Liver (tissue), 7 donors: ENCODE measurements at regions not wholly inside any gene's neighbourhood (a gene's known extent, or its start where the extent isn't known, plus 50 kb on each side); places are given as distances from the start of the nearest gene placed in this dataset.

Experiments
- DNase-seq: peaks from one replicate; pipeline ENCODE4 v3.0.0-alpha.2; 2017; ENCODE audit warnings: low spot score
- H3K27ac ChIP-seq, 2 donors: one replicate each; pipeline ENCODE4 v1.7.0; 2013; ENCODE audit warnings: inconsistent platforms in 2 of 2, low read length in 2 of 2, control low read depth in 1 of 2, low read depth in 1 of 2, mild to moderate bottlenecking in 1 of 2
- H3K27me3 ChIP-seq, 4 donors: one replicate each; pipeline versions ENCODE4 v1.6.1 to v1.7.0; 2013; ENCODE audit warnings: low read length in 3 of 4, inconsistent platforms in 1 of 4, mild to moderate bottlenecking in 1 of 4, moderate library complexity in 1 of 4; ENCODE audit not compliant: control insufficient read depth in 4 of 4, insufficient read depth in 4 of 4
- H3K36me3 ChIP-seq, 4 donors: one replicate each; pipeline versions ENCODE4 v1.6.1 to v1.7.0; 2013; ENCODE audit warnings: low read length in 3 of 4, mild to moderate bottlenecking in 3 of 4, low read depth in 1 of 4, moderate library complexity in 1 of 4; ENCODE audit not compliant: control insufficient read depth in 4 of 4, insufficient read depth in 3 of 4
- H3K4me1 ChIP-seq, 4 donors: one replicate each; pipeline versions ENCODE4 v1.6.1 to v1.7.0; 2013; ENCODE audit warnings: low read length in 3 of 4, mild to moderate bottlenecking in 3 of 4, moderate library complexity in 1 of 4; ENCODE audit not compliant: control insufficient read depth in 4 of 4, insufficient read depth in 4 of 4
- H3K4me3 ChIP-seq, 3 donors: one replicate each; pipeline versions ENCODE4 v1.6.1 to v1.7.0; 2013; ENCODE audit warnings: low read length in 3 of 3, control low read depth in 1 of 3, low read depth in 1 of 3, mild to moderate bottlenecking in 1 of 3
- H3K9ac ChIP-seq, 2 donors: one replicate each; pipeline ENCODE4 v1.7.0; 2013; ENCODE audit warnings: low read length in 2 of 2, mild to moderate bottlenecking in 2 of 2, moderate library complexity in 2 of 2, control low read depth in 1 of 2, low read depth in 1 of 2
- H3K9me3 ChIP-seq, 4 donors: one replicate each; pipeline versions ENCODE4 v1.6.1 to v1.7.0; 2013; ENCODE audit warnings: low read length in 3 of 4; ENCODE audit not compliant: control insufficient read depth in 4 of 4
- EGR1 ChIP-seq, 2 donors: IDR thresholded peaks; 2 replicates each; pipeline ENCODE4 v1.6.1; 2016 to 2018; ENCODE audit warnings: antibody characterized with exemption in 2 of 2, low read depth in 2 of 2
- FOXA1 ChIP-seq: IDR thresholded peaks from 2 replicates; pipeline ENCODE4 v1.6.1; 2016; ENCODE audit warnings: antibody characterized with exemption
- FOXA2 ChIP-seq: IDR thresholded peaks from 2 replicates; pipeline ENCODE4 v1.6.1; 2016; ENCODE audit warnings: antibody characterized with exemption
- GABPA ChIP-seq, 2 donors: IDR thresholded peaks in 1 of 2; conservative IDR thresholded peaks in 1 of 2; 2 replicates each; pipeline ENCODE4 v1.6.1; 2016; ENCODE audit warnings: antibody characterized with exemption in 2 of 2, mild to moderate bottlenecking in 1 of 2, moderate library complexity in 1 of 2
- HNF4A ChIP-seq, 2 donors: conservative IDR thresholded peaks; 2 replicates each; pipeline ENCODE4 v1.6.1; 2016; ENCODE audit warnings: antibody characterized with exemption in 2 of 2, mild to moderate bottlenecking in 2 of 2
- HNF4G ChIP-seq: IDR thresholded peaks from 2 replicates; pipeline ENCODE4 v1.6.1; 2016; ENCODE audit warnings: antibody characterized with exemption
- JUND ChIP-seq, 2 donors: IDR thresholded peaks; 2 replicates each; pipeline ENCODE4 v1.6.1; 2016; ENCODE audit warnings: antibody characterized with exemption in 2 of 2
- NR2F2 ChIP-seq: IDR thresholded peaks from 2 replicates; pipeline ENCODE4 v1.6.1; 2016; ENCODE audit warnings: antibody characterized with exemption
- RXRA ChIP-seq, 2 donors: IDR thresholded peaks; 2 replicates each; pipeline ENCODE4 v1.6.1; 2017 to 2018; ENCODE audit warnings: antibody characterized with exemption in 2 of 2, mild to moderate bottlenecking in 1 of 2
- SP1 ChIP-seq: IDR thresholded peaks from 2 replicates; pipeline ENCODE4 v1.6.1; 2018; ENCODE audit warnings: antibody characterized with exemption, mild to moderate bottlenecking
- TAF1 ChIP-seq: conservative IDR thresholded peaks from 2 replicates; pipeline ENCODE4 v1.6.1; 2016; ENCODE audit warnings: antibody characterized with exemption, mild to moderate bottlenecking
- TF ChIP-seq, protein P1 (sequence below): IDR thresholded peaks from 2 replicates; pipeline ENCODE4 v1.6.1; 2016; ENCODE audit warnings: antibody characterized with exemption
- TF ChIP-seq, protein P2 (sequence below): IDR thresholded peaks from 2 replicates; pipeline ENCODE4 v1.6.1; 2016; ENCODE audit warnings: antibody characterized with exemption, mild to moderate bottlenecking
- TF ChIP-seq, protein P3 (sequence below): IDR thresholded peaks from 2 replicates; pipeline ENCODE4 v1.6.1; 2016; ENCODE audit warnings: antibody characterized with exemption
- TF ChIP-seq, protein P4 (sequence below): fragments of 150-350 bp; IDR thresholded peaks from 2 replicates; pipeline ENCODE4 v1.5.1; 2017; ENCODE audit warnings: improper control_type of control experiment, low read depth, low read length; ENCODE audit not compliant: missing input control
- TF ChIP-seq, protein P5 (sequence below): IDR thresholded peaks from 2 replicates; pipeline ENCODE4 v1.6.1; 2016; ENCODE audit warnings: antibody characterized with exemption
- donor health status: healthy.
- donor health status: healthy.
- donor health status: healthy.
- donor health status: healthy.

DNA sequence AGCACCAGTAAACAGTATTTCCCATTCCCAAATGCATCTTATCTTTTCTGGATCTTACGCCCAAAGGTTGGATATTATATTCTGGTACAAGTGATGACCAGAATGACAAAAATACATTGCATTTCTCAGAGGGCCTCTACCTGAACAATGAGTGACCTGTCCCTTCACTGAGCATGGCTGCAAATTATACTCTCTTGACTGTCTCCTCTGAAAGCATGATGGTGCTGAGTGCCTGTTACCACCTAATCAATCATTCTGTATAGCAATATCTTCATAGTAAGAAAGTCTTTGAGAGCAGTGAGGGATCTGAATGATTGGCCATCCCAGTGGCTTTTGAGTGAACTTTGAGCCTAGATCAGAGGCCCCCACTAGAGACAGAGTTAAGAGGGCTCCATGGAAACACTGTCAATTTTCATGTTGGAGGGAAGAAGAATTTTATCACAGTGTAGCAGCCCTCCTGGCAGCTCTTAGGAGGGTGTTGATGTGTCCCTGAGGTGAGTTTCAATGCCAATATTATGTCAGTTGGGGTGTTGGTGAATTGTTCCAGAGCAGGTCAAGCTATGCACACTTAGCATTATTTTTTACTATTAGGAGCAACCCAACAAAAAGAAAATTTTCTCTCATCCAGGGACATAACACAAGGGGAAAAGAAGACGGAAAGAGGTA, 171.7 kb downstream of the MARCHF11 start (continued):
- TF ChIP-seq, protein P1, sequence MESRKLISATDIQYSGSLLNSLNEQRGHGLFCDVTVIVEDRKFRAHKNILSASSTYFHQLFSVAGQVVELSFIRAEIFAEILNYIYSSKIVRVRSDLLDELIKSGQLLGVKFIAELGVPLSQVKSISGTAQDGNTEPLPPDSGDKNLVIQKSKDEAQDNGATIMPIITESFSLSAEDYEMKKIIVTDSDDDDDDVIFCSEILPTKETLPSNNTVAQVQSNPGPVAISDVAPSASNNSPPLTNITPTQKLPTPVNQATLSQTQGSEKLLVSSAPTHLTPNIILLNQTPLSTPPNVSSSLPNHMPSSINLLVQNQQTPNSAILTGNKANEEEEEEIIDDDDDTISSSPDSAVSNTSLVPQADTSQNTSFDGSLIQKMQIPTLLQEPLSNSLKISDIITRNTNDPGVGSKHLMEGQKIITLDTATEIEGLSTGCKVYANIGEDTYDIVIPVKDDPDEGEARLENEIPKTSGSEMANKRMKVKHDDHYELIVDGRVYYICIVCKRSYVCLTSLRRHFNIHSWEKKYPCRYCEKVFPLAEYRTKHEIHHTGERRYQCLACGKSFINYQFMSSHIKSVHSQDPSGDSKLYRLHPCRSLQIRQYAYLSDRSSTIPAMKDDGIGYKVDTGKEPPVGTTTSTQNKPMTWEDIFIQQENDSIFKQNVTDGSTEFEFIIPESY = no peak
- TF ChIP-seq HNF4A (conservative IDR thresholded peaks at IDR 0.05) (no peak), FOXA1 (no peak)

DNA sequence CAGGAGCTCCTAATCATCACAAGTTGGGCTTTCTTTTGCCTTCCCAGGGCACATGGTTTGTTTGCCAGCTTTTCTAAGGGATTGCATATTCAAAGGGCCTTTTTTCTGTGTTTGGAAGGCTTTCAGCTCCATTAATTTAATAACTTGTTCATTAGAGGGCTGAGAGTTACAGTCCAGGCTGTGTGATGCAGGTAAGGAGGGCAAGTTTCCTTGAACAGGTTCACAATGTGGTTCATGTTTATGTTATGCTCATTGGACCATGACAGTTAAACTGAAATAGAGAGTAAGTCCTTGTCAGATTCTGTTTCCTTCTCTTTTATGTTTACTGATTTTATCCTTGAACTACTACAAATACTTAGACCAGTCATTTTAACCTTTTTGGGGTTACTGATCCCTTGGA, 174.4 kb downstream of the MARCHF11 start:
- Histone ChIP-seq H3K27me3 (no peaks in the 10 kb centered on the region), H3K36me3 (no peaks in the 10 kb centered on the region), H3K9ac (no peak overlapping the region), H3K27ac (no peak overlapping the region), H3K4me3 (no peak overlapping the region), H3K4me1 (no peaks in the 10 kb centered on the region), H3K9me3 (peaks cover 1 to 12% (median 3%) of the 10 kb centered on the region in 4 donors)
- no peak for DNase-seq
- TF ChIP-seq, protein P2, sequence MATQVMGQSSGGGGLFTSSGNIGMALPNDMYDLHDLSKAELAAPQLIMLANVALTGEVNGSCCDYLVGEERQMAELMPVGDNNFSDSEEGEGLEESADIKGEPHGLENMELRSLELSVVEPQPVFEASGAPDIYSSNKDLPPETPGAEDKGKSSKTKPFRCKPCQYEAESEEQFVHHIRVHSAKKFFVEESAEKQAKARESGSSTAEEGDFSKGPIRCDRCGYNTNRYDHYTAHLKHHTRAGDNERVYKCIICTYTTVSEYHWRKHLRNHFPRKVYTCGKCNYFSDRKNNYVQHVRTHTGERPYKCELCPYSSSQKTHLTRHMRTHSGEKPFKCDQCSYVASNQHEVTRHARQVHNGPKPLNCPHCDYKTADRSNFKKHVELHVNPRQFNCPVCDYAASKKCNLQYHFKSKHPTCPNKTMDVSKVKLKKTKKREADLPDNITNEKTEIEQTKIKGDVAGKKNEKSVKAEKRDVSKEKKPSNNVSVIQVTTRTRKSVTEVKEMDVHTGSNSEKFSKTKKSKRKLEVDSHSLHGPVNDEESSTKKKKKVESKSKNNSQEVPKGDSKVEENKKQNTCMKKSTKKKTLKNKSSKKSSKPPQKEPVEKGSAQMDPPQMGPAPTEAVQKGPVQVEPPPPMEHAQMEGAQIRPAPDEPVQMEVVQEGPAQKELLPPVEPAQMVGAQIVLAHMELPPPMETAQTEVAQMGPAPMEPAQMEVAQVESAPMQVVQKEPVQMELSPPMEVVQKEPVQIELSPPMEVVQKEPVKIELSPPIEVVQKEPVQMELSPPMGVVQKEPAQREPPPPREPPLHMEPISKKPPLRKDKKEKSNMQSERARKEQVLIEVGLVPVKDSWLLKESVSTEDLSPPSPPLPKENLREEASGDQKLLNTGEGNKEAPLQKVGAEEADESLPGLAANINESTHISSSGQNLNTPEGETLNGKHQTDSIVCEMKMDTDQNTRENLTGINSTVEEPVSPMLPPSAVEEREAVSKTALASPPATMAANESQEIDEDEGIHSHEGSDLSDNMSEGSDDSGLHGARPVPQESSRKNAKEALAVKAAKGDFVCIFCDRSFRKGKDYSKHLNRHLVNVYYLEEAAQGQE = no peak
- TF ChIP-seq, protein P3, sequence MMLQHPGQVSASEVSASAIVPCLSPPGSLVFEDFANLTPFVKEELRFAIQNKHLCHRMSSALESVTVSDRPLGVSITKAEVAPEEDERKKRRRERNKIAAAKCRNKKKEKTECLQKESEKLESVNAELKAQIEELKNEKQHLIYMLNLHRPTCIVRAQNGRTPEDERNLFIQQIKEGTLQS = no peak
- TF ChIP-seq HNF4A (conservative IDR thresholded peaks at IDR 0.05) (no peak), HNF4G (no peak), FOXA2 (no peak), TAF1 (no peak), FOXA1 (no peak), SP1 (no peak), EGR1 (IDR thresholded peaks at IDR 0.05; ENCODE audit: low read depth in 2 of 2) (no peak), GABPA (IDR thresholded peaks at IDR 0.05 in 1 of 2, conservative IDR thresholded peaks at IDR 0.05 in 1 of 2) (no peak), NR2F2 (no peak), RXRA (IDR thresholded peaks at IDR 0.05) (no peak), JUND (IDR thresholded peaks at IDR 0.05) (no peak)
- TF ChIP-seq, protein P4, sequence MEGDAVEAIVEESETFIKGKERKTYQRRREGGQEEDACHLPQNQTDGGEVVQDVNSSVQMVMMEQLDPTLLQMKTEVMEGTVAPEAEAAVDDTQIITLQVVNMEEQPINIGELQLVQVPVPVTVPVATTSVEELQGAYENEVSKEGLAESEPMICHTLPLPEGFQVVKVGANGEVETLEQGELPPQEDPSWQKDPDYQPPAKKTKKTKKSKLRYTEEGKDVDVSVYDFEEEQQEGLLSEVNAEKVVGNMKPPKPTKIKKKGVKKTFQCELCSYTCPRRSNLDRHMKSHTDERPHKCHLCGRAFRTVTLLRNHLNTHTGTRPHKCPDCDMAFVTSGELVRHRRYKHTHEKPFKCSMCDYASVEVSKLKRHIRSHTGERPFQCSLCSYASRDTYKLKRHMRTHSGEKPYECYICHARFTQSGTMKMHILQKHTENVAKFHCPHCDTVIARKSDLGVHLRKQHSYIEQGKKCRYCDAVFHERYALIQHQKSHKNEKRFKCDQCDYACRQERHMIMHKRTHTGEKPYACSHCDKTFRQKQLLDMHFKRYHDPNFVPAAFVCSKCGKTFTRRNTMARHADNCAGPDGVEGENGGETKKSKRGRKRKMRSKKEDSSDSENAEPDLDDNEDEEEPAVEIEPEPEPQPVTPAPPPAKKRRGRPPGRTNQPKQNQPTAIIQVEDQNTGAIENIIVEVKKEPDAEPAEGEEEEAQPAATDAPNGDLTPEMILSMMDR = no peak
- TF ChIP-seq, protein P5, sequence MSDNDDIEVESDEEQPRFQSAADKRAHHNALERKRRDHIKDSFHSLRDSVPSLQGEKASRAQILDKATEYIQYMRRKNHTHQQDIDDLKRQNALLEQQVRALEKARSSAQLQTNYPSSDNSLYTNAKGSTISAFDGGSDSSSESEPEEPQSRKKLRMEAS = no peak
